ENCODE measurements at regions not wholly inside any gene's neighbourhood (a gene's known extent, or its start where the extent isn't known, plus 50 kb on each side); places are given as distances from the start of the nearest gene placed in this dataset.
A peak's percentile ranks its signal among the peaks of the same experiment; 100 is the strongest.

DNA sequence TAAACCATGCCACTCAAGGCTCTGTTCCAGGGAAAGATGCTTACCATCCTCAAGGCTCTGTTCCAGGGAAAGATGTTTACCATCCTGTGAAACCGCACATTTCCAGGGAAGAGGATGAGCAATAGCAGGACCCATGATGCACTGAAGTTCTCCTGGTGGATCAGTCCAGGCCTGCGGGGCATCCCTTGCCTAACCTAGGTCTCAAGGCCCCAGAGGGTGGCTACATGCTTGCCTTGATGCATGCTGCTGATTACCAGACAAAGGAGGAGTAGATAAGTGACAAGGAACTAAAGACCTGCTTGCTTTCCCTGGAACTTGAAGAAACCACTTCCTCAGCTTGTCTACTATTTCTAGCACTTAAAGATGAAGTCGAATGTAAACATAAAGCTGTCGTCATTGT, 111.0 kb upstream of the LINC00305 start:
- TF ChIP-seq, protein P1, sequence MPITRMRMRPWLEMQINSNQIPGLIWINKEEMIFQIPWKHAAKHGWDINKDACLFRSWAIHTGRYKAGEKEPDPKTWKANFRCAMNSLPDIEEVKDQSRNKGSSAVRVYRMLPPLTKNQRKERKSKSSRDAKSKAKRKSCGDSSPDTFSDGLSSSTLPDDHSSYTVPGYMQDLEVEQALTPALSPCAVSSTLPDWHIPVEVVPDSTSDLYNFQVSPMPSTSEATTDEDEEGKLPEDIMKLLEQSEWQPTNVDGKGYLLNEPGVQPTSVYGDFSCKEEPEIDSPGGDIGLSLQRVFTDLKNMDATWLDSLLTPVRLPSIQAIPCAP (CRISPR knock-in tag; IDR thresholded peaks at IDR 0.05) = no peak
- TF ChIP-seq, protein P2, sequence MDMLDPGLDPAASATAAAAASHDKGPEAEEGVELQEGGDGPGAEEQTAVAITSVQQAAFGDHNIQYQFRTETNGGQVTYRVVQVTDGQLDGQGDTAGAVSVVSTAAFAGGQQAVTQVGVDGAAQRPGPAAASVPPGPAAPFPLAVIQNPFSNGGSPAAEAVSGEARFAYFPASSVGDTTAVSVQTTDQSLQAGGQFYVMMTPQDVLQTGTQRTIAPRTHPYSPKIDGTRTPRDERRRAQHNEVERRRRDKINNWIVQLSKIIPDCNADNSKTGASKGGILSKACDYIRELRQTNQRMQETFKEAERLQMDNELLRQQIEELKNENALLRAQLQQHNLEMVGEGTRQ (CRISPR knock-in tag; IDR thresholded peaks at IDR 0.05) = no peak
- TF ChIP-seq NFATC4 (CRISPR knock-in tag; IDR thresholded peaks at IDR 0.05) (no peak), NR3C1 (CRISPR knock-in tag; conservative IDR thresholded peaks at IDR 0.05; ENCODE audit: low read depth) (no peak), ZNF317 (CRISPR knock-in tag; IDR thresholded peaks at IDR 0.05; ENCODE audit: borderline replicate concordance, low read depth) (no peak), OVOL2 (CRISPR knock-in tag; IDR thresholded peaks at IDR 0.05; ENCODE audit: borderline replicate concordance) (no peak), MXD4 (CRISPR knock-in tag; IDR thresholded peaks at IDR 0.05; ENCODE audit: borderline replicate concordance) (no peak)
- TF ChIP-seq, protein P3, sequence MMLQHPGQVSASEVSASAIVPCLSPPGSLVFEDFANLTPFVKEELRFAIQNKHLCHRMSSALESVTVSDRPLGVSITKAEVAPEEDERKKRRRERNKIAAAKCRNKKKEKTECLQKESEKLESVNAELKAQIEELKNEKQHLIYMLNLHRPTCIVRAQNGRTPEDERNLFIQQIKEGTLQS (CRISPR knock-in tag; conservative IDR thresholded peaks at IDR 0.05) = no peak
- TF ChIP-seq, protein P4, sequence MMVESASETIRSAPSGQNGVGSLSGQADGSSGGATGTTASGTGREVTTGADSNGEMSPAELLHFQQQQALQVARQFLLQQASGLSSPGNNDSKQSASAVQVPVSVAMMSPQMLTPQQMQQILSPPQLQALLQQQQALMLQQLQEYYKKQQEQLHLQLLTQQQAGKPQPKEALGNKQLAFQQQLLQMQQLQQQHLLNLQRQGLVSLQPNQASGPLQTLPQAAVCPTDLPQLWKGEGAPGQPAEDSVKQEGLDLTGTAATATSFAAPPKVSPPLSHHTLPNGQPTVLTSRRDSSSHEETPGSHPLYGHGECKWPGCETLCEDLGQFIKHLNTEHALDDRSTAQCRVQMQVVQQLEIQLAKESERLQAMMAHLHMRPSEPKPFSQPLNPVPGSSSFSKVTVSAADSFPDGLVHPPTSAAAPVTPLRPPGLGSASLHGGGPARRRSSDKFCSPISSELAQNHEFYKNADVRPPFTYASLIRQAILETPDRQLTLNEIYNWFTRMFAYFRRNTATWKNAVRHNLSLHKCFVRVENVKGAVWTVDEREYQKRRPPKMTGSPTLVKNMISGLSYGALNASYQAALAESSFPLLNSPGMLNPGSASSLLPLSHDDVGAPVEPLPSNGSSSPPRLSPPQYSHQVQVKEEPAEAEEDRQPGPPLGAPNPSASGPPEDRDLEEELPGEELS (CRISPR knock-in tag; IDR thresholded peaks at IDR 0.05) = no peak
- TF ChIP-seq, protein P5, sequence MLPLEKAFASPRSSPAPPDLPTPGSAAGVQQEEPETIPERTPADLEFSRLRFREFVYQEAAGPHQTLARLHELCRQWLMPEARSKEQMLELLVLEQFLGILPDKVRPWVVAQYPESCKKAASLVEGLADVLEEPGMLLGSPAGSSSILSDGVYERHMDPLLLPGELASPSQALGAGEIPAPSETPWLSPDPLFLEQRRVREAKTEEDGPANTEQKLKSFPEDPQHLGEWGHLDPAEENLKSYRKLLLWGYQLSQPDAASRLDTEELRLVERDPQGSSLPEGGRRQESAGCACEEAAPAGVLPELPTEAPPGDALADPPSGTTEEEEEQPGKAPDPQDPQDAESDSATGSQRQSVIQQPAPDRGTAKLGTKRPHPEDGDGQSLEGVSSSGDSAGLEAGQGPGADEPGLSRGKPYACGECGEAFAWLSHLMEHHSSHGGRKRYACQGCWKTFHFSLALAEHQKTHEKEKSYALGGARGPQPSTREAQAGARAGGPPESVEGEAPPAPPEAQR (CRISPR knock-in tag; IDR thresholded peaks at IDR 0.05) = no peak
- peaks cover 14% of the 10 kb centered on the region for H3K4me1 Mint-ChIP-seq
- H3K4me3 Mint-ChIP-seq = no peak overlapping the region
- peaks cover 7% of the 10 kb centered on the region for H3K9me3 Mint-ChIP-seq
- peak; percentile 66 for ATAC-seq
- no peak overlapping the region for H3K27ac Mint-ChIP-seq
- no peaks in the 10 kb centered on the region for H3K27me3 Mint-ChIP-seq (ENCODE audit: low read depth)
- DNase-seq (ENCODE audit: low spot score) = no peak
- ChIA-PET POLR2A (no interaction called here), CTCF (no interaction called here)
- no peaks in the 10 kb centered on the region for H3K36me3 Mint-ChIP-seq

DNA sequence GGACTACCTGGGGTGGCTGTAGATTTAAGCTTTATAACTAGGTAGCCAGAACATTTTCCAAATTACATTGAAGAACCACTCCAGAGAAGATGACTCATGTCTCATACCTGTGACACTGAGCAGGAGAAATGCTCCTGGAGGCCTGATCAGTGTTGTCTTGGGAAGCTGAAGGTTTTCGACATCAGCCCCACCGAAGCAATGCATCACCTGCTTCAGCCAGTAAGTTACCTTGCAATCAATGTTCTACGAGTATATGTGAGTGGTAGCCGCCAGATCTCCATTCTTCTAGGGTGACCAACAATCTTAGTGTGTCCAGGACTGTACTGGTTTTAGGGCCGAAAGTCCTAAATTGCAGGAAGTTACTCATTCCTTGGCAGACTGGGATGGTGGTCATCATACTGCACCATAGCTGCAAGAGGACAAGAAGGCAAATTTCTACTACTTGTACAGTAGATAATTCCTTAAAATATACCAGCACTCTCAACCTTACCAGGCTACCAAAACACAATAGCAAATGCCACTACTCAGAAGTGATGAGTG, 109.3 kb upstream of the LINC00305 start:
- Mint-ChIP-seq H3K4me1 (peaks cover 10% of the 10 kb centered on the region), H3K4me3 (no peak overlapping the region), H3K27me3 (ENCODE audit: low read depth) (no peaks in the 10 kb centered on the region), H3K27ac (no peak overlapping the region), H3K9me3 (peaks cover 7% of the 10 kb centered on the region), H3K36me3 (no peaks in the 10 kb centered on the region)
- DNase-seq (ENCODE audit: low spot score) = no peak
- POLR2A ChIA-PET = no interaction called here
- CTCF ChIA-PET = no interaction called here
- ATAC-seq = no peak
- TF ChIP-seq, protein P6, sequence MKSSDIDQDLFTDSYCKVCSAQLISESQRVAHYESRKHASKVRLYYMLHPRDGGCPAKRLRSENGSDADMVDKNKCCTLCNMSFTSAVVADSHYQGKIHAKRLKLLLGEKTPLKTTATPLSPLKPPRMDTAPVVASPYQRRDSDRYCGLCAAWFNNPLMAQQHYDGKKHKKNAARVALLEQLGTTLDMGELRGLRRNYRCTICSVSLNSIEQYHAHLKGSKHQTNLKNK (CRISPR knock-in tag; IDR thresholded peaks at IDR 0.05) = no peak
- TF ChIP-seq, protein P7, sequence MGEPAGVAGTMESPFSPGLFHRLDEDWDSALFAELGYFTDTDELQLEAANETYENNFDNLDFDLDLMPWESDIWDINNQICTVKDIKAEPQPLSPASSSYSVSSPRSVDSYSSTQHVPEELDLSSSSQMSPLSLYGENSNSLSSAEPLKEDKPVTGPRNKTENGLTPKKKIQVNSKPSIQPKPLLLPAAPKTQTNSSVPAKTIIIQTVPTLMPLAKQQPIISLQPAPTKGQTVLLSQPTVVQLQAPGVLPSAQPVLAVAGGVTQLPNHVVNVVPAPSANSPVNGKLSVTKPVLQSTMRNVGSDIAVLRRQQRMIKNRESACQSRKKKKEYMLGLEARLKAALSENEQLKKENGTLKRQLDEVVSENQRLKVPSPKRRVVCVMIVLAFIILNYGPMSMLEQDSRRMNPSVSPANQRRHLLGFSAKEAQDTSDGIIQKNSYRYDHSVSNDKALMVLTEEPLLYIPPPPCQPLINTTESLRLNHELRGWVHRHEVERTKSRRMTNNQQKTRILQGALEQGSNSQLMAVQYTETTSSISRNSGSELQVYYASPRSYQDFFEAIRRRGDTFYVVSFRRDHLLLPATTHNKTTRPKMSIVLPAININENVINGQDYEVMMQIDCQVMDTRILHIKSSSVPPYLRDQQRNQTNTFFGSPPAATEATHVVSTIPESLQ (CRISPR knock-in tag; IDR thresholded peaks at IDR 0.05) = no peak
- TF ChIP-seq MYBL2 (CRISPR knock-in tag; IDR thresholded peaks at IDR 0.05) (no peak), ZNF423 (CRISPR knock-in tag; IDR thresholded peaks at IDR 0.05) (no peak), SP1 (CRISPR knock-in tag; conservative IDR thresholded peaks at IDR 0.05) (no peak), IRF2 (CRISPR knock-in tag; IDR thresholded peaks at IDR 0.05; ENCODE audit: borderline replicate concordance, low read depth) (no peak), TEAD1 (CRISPR knock-in tag; IDR thresholded peaks at IDR 0.05) (no peak), CREB1 (CRISPR knock-in tag; IDR thresholded peaks at IDR 0.05) (no peak)
- TF ChIP-seq, protein P8, sequence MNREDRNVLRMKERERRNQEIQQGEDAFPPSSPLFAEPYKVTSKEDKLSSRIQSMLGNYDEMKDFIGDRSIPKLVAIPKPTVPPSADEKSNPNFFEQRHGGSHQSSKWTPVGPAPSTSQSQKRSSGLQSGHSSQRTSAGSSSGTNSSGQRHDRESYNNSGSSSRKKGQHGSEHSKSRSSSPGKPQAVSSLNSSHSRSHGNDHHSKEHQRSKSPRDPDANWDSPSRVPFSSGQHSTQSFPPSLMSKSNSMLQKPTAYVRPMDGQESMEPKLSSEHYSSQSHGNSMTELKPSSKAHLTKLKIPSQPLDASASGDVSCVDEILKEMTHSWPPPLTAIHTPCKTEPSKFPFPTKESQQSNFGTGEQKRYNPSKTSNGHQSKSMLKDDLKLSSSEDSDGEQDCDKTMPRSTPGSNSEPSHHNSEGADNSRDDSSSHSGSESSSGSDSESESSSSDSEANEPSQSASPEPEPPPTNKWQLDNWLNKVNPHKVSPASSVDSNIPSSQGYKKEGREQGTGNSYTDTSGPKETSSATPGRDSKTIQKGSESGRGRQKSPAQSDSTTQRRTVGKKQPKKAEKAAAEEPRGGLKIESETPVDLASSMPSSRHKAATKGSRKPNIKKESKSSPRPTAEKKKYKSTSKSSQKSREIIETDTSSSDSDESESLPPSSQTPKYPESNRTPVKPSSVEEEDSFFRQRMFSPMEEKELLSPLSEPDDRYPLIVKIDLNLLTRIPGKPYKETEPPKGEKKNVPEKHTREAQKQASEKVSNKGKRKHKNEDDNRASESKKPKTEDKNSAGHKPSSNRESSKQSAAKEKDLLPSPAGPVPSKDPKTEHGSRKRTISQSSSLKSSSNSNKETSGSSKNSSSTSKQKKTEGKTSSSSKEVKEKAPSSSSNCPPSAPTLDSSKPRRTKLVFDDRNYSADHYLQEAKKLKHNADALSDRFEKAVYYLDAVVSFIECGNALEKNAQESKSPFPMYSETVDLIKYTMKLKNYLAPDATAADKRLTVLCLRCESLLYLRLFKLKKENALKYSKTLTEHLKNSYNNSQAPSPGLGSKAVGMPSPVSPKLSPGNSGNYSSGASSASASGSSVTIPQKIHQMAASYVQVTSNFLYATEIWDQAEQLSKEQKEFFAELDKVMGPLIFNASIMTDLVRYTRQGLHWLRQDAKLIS (CRISPR knock-in tag; IDR thresholded peaks at IDR 0.05; ENCODE audit: borderline replicate concordance) = no peak
- TF ChIP-seq, protein P9, sequence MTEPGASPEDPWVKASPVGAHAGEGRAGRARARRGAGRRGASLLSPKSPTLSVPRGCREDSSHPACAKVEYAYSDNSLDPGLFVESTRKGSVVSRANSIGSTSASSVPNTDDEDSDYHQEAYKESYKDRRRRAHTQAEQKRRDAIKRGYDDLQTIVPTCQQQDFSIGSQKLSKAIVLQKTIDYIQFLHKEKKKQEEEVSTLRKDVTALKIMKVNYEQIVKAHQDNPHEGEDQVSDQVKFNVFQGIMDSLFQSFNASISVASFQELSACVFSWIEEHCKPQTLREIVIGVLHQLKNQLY (CRISPR knock-in tag; IDR thresholded peaks at IDR 0.05) = no peak
